ENCODE measurements at regions not wholly inside any gene's neighbourhood (a gene's known extent, or its start where the extent isn't known, plus 50 kb on each side); places are given as distances from the start of the nearest gene placed in this dataset.
A peak's percentile ranks its signal among the peaks of the same experiment; 100 is the strongest.

GRCh38 chr2:133884739-133885381 is 316.6 kb upstream of the NCKAP5 start:
- Histone ChIP-seq H3K4me1 (ENCODE audit: insufficient read depth, low read length, poor library complexity, severe bottlenecking) (no peaks in the 10 kb centered on the region), H3K4me2 (ENCODE audit: low read length) (no peak overlapping the region), H3K4me3 (ENCODE audit: low read depth, low read length, poor library complexity, severe bottlenecking) (no peak overlapping the region), H3K79me2 (ENCODE audit: insufficient read depth, low read depth, low read length) (no peaks in the 10 kb centered on the region), H2AFZ (ENCODE audit: low read length) (no peak overlapping the region), H3K9me3 (ENCODE audit: low read length) (no peaks in the 10 kb centered on the region), H3K36me3 (ENCODE audit: insufficient read depth, low read length) (no peaks in the 10 kb centered on the region), H4K20me1 (ENCODE audit: insufficient read depth, low read length) (no peaks in the 10 kb centered on the region), H3K9me2 (ENCODE audit: insufficient read depth, low read length) (no peaks in the 10 kb centered on the region), H3K27ac (ENCODE audit: low read depth, low read length, poor library complexity, severe bottlenecking) (no peak overlapping the region)
- intact Hi-C loops (cut with micrococcal nuclease; ENCODE audit: unreplicated experiment), result loop anchor here (5.0 to 10.0 kb wide), 3 partner anchors 232 to 1010 kb away; no protein-coding TSS in a partner anchor
- ChIA-PET POLR2A (interaction anchor here (0.7 kb wide), 1 partner anchor 1082 kb away, joined by 3 read pairs; no protein-coding TSS in a partner anchor), CTCF (ENCODE audit: unreplicated experiment) (interaction anchor here (0.5 kb wide), 1 partner anchor 244 kb away, joined by 3 read pairs; no protein-coding TSS in a partner anchor)
- peak; percentile 32 for DNase-seq (ENCODE audit: low spot score)
- TF ChIP-seq CTCF (conservative IDR thresholded peaks at IDR 0.05; ENCODE audit: low read length), result peak; percentile 70
- no peak for TF ChIP-seq EZH2phosphoT487 (IDR thresholded peaks at IDR 0.05; ENCODE audit: borderline replicate concordance, low read depth, low read length)
- no TSS peak for BruUV-seq (replicated peaks)

- Histone ChIP-seq H3K4me2 (ENCODE audit: low read length) (no peak overlapping the region), H3K79me2 (ENCODE audit: insufficient read depth, low read depth, low read length) (no peaks in the 10 kb centered on the region), H3K4me1 (ENCODE audit: insufficient read depth, low read length, poor library complexity, severe bottlenecking) (no peaks in the 10 kb centered on the region), H4K20me1 (ENCODE audit: insufficient read depth, low read length) (no peaks in the 10 kb centered on the region), H3K9me2 (ENCODE audit: insufficient read depth, low read length) (no peaks in the 10 kb centered on the region), H3K4me3 (ENCODE audit: low read depth, low read length, poor library complexity, severe bottlenecking) (no peak overlapping the region), H3K9me3 (ENCODE audit: low read length) (no peaks in the 10 kb centered on the region), H2AFZ (ENCODE audit: low read length) (no peak overlapping the region), H3K36me3 (ENCODE audit: insufficient read depth, low read length) (no peaks in the 10 kb centered on the region), H3K27ac (ENCODE audit: low read depth, low read length, poor library complexity, severe bottlenecking) (no peak overlapping the region)
- CTCF ChIA-PET (ENCODE audit: unreplicated experiment), result no interaction called here
- BruUV-seq (replicated peaks), result no TSS peak
- DNase-seq (ENCODE audit: low spot score), result no peak
- intact Hi-C loops (cut with micrococcal nuclease; ENCODE audit: unreplicated experiment), result loop anchor here (1.0 to 10.0 kb wide), 6 partner anchors 231 to 1009 kb away; no protein-coding TSS in a partner anchor
- POLR2A ChIA-PET, result interaction anchor here (0.6 kb wide), 1 partner anchor 360 kb away, joined by 6 read pairs; no protein-coding TSS in a partner anchor
- TF ChIP-seq EZH2phosphoT487 (IDR thresholded peaks at IDR 0.05; ENCODE audit: borderline replicate concordance, low read depth, low read length) (no peak), CTCF (conservative IDR thresholded peaks at IDR 0.05; ENCODE audit: low read length) (no peak)
Observed at GRCh38 chr2:133885847-133886246, 317.6 kb upstream of the NCKAP5 start.
